HG03039 (cell line): ENCODE measurements at regions not wholly inside any gene's neighbourhood (a gene's known extent, or its start where the extent isn't known, plus 50 kb on each side); places are given as distances from the start of the nearest gene placed in this dataset.
"Not testable (repeated sequence)": the region's sequence is repeated elsewhere in the genome, so short reads cannot be mapped to it uniquely, and the experiment has no call there.

Source experiments
- ATAC-seq: cut with Tn5 transposase; IDR thresholded peaks from one replicate; pipeline ENCODE4 v1.9.1; 2021; ENCODE audit warnings: mild to moderate bottlenecking, moderate library complexity; ENCODE audit not compliant: unreplicated experiment

DNA sequence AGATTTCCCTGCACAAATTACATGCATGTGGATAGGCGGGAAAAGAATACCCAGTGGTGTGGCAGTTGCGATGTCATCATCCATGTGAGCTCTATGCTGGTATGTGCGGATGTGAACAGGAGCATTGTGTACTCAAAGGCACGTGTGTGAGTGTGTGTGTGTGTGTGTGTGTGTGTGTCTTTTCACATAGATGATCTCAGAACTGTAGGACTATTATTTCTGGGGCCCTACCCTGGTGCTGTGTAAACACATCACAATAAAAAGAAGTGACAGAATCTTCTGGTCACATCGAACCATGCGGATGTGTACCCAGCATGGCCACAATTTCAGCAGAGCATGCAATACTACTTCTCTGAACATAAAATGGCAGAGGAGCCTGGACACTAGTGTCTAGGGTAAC is 624.8 kb downstream of the MID1IP1 start:
- ATAC-seq, result no peak

DNA sequence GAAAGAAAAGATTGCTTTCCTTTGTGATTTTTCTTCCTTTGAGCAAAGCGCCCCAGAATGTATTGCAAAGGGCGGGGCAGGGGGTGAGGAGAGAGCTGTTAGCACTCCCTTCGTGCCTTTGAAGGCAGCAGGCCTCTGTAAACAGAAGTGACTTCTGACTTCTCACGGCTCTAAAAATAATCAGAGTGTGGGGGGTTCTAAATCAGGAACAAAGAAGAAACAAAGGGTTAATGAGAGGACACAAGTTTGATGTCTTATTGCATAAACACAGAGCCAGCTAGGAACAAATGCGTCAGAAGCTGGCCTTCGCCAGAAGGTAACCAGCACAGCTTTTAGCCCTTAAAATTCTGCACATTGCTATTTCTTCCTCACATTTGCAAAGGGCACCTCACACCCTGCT is 626.2 kb downstream of the MID1IP1 start:
- ATAC-seq, result no peak

DNA sequence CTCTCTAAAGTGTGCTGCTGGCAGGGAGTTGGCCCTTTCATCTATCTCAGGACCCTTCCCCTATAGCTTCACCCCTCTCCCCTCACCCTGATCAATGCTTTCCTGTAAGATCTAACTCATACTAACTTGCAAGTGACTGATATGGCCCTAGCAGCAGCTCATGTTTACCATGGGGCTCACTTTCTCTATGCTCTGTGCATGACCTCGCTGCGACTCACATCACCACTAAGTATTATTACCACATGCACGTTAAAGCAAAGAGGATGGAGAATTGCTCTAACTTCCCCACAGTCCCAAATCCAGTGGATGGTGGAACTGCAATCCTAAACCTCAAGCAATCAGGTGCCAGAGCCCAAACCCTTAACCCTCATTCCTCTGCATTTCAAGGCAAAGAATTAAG is 626.6 kb downstream of the MID1IP1 start:
- ATAC-seq, result no peak

DNA sequence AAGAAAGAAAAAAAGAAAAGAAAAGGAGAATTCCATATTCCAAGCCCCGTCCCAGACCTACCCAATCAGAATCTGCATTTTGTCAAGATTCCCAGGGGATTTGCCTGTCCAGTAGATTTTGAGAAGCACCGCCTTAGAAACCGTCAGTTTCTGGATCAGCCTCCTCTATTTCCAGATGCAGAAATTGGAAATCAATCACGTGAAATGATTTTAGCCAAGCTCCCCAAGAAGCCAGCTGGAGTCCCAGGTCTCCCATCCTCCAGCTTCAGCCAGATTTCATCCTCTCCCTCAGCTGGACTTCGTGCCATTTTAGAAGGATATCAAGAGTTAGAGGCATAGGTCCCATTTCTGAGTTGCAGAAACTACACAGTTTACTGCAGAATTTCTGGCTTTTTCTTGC is 629.3 kb downstream of the MID1IP1 start:
- no peak for ATAC-seq

DNA sequence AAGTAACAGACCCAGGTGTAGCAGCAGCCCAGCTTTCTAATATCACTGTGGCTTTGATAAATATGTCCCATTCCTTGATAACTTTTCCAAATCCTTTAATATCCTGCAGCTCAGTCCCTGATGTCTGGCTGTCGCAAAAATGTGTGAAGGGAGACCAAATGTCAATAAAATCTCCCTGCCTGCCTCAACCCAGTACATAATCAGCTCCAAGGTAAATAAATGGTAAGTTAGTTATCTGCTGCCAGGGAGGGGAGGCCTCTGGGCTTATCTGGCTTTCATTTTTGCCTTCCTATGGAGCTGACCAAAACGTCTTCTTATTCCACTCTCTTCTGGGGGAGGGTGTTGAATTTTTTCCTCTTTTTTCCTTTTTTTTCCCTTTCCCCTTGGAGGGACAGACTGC is 630.6 kb downstream of the MID1IP1 start:
- no peak for ATAC-seq

DNA sequence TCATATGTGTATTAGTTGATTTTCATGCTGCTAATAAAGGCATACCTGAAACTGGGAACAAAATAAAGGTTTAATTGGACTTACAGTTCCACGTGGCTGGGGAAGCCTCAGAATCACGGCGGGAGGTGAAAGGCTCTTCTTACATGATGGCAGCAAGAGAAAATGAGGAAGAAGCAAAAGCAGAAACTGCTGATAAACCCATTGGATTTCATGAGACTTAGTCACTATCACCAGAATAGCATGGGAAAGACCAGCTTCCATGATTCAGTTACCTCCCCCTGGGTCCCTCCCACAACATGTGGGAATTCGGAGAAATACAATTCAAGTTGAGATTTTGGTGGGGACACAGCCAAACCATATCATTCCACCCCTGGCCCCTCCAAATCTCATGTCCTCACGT is 633.4 kb downstream of the MID1IP1 start:
- not testable (repeated sequence) for ATAC-seq

DNA sequence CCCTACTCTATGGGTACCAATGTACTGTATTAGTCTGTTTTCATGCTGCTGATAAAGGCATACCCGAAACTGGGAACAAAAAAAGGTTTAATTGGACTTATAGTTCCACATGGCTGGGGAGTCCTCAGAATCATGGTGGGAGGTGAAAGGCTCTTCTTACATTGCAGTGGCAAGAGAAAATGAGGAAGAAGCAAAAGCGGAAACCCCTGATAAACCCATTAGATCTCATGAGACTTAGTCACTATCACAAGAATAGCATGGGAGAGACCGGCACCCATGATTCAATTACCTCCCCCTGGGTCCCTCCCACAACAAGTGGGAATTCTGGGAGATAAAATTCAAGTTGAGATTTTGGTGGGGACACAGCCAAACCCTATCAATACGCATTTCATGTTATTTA is 635.3 kb downstream of the MID1IP1 start:
- ATAC-seq, result not testable (repeated sequence)

DNA sequence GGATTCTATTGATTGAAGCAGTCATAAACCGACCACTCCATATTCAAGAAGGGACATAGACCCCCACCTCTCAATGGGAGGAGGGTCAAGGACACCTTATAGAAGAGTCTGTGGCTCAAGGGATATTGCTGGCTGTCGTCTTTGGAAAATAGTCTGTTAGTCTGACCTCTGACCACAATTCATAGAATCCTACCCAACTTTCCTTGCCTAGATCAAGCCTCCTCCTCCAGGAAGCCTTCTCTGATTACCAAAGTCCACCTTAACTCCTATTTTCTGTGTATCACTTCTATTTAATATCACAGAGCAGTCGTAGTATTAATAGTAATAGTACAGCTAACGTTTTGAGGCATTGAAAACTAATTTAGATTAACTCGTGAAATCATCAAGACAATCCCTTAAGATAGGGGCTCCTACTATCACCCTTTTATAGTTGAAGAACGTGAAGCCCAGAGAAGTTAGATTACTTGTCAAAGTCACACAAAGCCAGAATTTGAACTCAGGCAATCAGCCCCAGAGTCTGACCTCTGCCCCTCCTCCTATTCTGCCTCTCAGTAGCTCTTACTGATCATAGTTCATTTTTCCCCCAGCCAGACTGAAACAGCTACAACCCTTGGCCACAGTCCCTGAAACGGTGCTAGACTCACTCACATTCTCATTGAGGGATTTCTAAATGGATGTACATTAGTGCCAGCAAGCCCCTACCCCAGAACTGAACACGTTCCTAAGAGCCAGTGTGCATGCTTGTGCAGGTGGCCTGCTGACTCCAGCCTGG is 636.6 kb downstream of the MID1IP1 start:
- no peak for ATAC-seq

DNA sequence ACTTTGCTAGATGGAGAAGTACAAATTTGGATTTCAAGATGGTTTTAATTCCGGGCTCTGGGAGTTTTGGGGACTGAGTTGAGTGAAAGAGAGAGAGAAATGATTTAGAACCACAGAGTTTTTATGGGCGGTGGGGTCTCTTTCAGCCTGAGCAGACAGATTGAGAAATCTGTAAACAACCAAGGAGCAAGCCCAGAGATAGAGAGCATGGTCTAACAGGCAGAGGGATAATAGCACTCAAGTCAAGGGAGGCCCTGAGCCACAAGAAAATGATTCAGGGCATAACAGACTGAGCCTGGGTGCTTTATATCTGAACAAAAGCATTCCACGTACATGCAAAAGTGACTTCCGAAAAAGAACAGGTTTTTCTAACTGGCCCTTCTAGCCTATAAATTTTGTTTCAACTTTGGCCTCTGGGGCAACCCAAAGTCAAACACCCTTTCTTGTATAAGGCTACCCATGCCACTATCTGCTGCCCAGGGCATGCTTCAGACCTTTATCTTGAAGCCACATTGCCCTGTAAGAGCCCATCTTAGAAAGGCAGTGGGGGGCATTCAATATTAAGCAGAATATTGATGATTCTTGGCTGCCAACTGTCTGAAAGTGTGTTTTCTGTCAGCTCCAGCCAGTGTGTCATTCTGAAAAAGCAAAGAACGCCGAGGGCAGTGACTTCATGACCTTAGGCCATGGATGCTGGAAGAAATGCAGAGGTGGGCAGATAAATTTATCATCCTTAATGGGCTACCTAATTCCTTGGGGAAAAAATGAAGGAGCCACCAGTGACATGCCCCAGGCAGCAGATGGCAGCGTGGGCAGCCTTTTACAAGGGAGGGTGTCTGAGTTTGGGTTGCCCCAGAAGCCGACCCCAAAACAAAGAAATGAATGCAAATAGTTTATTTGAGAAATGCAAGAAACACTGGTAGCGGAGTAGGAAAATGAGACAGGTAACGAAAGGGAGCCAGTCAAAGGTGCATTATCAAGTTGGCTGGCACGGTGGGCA is 637.6 kb downstream of the MID1IP1 start:
- no peak for ATAC-seq

DNA sequence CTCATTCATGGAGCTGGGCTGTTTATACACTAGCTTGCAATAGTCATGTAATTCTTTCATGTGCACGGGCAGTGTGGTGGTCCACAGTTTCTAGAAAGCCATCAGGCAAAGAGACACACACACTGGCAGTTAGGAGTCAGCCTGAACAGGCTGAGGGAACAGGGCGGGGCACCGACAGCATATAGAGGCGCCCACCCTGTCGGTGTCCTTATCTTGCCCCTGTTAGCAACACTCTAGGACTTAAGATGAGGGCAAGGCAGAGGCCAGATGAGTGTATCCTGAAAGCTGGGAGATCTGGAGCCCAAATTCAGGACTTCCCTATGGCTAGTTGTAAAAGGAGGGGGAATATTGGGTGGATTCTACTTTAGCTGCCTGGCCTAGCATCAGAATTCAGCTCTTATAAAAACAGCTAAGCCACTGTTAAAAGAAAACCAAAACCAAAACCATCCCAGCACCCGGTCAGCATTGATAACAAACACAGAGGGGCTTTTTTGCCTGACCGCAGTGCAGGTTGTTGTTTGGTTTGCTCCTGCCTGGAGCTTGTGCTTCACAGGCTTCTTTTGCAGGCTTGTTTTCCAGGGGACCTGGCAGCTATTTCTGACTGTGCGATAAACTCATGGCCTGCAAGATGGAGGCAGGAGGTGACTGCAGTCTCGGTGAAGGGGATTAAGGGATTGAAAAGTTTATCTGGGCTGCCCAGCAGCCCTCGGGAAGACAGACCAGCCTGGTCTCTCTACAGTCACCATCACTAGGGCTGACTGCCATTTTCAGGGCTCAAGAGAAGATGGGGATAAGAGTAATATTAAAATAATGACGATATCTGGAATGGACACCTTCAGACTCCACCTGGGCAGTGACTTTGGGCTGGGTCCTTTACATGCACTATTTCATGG is 638.9 kb downstream of the MID1IP1 start:
- peak; percentile 66 for ATAC-seq

DNA sequence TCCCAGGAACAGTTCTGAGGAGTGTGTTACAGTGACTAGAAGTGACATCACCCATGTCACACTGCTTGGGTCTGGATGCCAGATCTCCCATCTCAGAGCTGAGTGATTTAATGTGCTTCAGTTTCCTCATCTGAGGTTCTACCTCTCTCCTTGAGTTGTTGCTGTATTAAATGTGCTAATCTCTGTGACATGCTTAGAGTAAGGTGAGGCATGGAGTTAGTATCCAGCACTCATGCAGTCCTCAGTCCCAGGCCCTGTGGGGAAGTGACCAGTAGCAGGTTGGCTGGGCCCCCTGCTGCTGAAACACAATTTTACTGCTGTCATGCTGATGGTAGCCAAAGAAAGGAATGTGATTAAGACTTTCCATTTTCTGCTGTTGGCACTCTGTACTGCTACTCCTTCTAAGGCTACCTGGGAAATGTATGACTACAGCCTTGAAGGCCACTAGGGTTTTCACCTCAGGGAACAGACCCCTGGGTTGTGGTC is 639.6 kb downstream of the MID1IP1 start:
- no peak for ATAC-seq

DNA sequence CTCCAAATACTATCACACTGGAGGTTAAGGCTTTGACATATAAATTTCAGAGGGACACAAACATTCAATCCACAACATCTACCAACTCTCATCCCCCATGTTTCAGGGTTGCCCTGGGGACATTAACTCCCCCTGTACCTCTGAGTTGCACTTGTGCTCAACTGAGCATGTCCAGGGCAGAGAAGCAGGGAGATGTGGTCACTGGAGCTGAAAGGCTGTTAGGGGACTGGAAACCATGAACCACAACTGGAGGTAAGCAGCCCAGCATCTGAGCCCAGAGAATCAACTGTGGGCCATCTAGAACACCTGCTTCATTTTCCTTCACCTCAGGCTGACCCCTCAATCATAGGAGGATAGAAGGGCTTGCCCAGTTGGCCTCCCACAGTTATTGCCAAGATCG is 641.1 kb downstream of the MID1IP1 start:
- no peak for ATAC-seq

DNA sequence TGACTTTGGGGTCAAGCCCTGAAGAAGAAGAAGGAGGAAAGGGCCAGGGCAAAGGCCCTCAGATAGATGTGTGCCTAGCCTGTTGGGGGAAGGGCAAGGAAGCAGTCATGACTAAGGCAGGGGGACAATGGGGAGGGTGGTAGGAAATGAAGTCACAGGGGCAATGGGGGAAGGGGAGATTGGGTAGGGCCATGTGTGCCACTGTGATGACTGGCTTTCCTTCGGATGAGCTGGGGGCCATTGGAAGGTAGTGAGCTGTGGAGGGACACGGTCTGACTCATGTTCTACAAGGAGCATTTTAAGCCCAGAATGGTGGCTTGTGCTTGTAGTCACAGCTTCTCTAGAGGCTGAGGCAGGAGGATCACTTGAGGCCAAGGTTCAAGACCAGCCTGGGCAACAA is 642.0 kb downstream of the MID1IP1 start:
- no peak for ATAC-seq

DNA sequence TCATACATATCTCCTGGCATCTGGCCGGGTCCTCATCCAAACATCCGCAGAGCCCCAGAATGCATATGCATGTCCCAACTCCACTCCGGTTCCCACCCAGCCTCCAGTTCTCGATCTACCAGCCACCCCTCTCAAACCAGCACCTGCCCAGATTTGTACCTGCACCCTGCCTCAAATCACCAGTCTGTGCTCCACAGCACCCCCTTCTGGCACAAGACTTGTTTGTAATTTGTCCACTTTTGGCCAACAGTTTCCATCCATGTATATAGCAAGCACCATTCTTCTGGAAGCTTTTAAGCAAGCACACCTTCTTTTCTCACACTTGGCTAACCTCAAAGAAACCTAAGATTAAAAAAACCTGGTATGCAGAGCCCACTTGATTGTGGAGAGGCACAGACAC is 644.1 kb downstream of the MID1IP1 start:
- no peak for ATAC-seq

DNA sequence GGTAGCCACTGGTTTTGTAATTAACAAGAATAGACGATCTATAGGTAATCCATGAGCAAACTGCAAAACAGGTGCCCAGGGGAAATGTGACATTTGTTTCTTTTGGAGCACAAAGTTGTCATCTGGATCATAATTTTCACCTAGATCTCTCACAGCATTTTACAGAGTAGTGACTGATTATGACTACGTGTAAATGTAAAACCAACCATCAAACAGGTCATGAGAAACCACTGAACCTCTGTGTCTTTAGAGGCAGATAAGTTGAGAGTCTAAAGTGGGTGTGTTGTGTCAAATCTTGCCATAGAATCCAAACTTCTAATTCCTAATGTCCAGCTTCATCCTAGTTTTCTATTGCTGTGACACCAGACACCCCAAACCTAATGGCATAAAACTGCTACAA is 648.1 kb downstream of the MID1IP1 start:
- no peak for ATAC-seq

DNA sequence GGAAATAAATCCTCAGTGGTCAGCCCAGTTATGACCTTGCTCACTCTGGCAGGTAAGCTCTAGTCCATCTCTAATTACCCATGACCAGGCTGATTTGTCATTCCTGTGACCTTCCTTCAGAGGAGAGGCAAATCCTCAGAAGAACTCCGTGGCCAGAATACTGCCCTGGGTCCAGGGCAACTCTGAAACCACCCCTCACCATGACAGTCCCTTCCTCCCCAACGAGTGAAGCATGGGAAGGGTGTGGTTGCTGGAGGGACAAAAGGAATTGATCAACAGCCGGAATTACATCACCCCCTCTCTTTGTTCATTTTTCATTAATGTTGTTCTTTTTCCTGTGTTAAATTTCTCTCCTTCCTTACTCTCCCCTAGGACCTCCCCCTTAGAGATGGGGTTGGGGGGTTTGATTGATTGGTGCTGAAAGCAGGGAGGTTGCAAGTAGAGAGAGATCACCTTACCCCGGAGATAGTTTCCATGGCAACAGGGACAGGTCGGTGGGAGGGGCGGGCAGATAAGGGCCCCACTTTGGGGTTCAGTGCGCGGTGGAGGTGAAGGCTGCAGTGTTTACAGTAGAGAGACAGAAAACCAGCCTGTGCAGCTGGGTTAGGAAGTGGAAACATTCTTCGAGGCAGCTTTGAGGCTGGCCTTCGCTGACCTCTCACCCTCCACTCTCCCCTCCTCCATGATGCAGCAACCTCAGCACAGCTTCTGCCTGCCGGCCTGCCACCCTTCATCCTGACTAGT is 647.4 kb downstream of the BCOR start:
- ATAC-seq, result no peak

DNA sequence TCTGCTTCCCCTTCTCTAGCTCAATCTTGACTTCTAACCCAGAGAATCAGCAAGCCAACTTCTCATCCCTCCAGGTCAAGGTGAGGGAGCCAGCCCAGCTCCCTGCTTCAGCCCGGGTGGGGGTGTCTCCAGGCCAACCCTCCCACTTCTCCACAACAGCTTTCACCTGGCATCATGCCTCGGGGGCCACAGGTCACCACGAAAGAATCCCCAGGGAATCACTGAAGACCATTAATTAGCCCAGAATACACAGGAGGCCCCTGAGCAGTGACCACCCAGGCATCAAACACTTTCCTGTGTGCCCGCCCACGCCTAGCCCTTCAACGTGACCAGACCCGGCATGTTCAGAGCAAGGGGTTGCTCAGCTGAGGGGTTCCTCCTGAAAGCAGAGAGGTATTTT is 646.7 kb downstream of the BCOR start:
- no peak for ATAC-seq

DNA sequence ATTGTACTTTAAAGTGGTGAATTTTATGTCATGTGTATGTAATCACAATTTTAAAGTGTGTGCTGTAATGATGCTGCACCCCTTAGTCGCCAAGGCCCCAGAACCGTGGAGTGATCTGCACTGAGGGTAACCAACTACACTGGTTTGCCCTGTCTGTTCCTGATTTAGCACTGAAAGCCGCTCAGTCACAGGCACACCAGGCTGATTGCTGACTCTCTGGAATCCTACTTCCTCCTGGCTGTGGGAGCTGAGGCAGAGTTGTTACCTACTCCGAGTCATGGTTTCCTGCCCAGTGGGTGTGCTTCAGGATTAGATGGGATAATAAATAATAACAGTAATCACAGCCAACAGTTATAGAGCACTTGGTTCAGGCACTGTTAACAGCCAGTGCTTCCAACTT is 645.4 kb downstream of the BCOR start:
- no peak for ATAC-seq

DNA sequence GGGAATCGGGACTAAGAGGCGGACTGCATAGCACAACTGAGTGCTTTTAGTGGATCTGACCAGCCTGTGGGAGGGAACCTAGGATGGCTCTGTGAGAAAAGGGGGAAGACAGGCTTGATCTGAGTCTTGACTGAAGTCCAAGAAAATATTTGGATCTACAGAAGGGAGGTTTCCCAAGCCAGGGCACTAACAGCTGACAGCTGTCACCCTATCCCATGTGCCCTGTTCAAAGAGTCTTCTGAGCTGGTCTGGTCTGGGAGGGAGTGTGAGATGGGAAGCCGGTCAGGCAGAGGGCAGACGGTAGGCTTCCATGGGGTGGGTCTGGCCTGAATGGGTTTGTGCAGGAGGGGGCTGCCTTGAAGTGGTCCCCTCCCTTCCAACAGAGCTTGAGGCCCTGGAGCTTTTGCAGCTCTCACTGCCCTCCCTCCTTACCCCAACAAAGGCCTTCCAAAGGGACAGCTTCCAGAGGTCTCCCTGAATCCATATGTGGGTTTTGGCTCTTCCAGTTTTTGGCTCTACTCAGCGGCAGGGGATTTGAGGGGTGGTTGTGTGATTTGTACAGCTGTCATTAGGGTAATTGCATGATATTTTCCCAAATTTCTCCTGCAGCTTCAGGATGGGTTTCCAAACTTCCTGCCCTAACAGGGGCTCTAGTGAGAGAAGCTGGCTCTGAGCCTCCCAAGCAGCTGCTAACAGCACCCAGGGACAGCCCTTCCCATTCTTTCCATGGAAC is 643.7 kb downstream of the BCOR start:
- no peak for ATAC-seq
